HEK293 (cell line): ENCODE measurements at regions not wholly inside any gene's neighbourhood (a gene's known extent, or its start where the extent isn't known, plus 50 kb on each side); places are given as distances from the start of the nearest gene placed in this dataset.

Source experiments
- CTCF ChIA-PET: fragments of 350-600 bp; formaldehyde crosslinking; extraction: SDS; loops from one replicate; lab custom pipeline; 2021; ENCODE audit warnings: antibody characterized with exemption; lab: Yijun Ruan, JAX
- POLR2A ChIA-PET: fragments of 300-600 bp; formaldehyde crosslinking; extraction: SDS; loops from one replicate; lab custom pipeline; 2020; ENCODE audit warnings: antibody characterized with exemption, inconsistent platforms; lab: Yijun Ruan, JAX
- H3K27ac ChIP-seq: fragments of 200-500 bp; sonication (Bioruptor generic); 2 replicates; pipeline ENCODE4 v1.5.1; 2014; ENCODE audit warnings: low read depth, low read length, control low read depth, inconsistent platforms; ENCODE audit errors: extremely low read depth
- H3K36me3 ChIP-seq, 2 experiments: fragments of 200-500 bp in 1 of 2; sonication (Bioruptor generic) in 1 of 2; 1 replicate in 1 of 2; 2 replicates in 1 of 2; pipeline ENCODE4 v1.5.1; 2014 to 2017; ENCODE audit warnings: inconsistent platforms in 2 of 2, low read length in 2 of 2; ENCODE audit not compliant: control insufficient read depth in 2 of 2, insufficient read depth in 1 of 2
- H3K4me1 ChIP-seq: fragments of 200-500 bp; sonication (Bioruptor generic); 2 replicates; pipeline ENCODE4 v1.5.1; 2014; ENCODE audit warnings: mild to moderate bottlenecking, low read length, inconsistent platforms; ENCODE audit not compliant: control insufficient read depth, insufficient read depth
- H3K4me3 ChIP-seq: 2 replicates; pipeline ENCODE4 v1.5.1; 2011; ENCODE audit warnings: low read depth, mild to moderate bottlenecking, control low read depth, low read length, moderate library complexity
- H3K9me3 ChIP-seq: fragments of 200-500 bp; sonication (Bioruptor generic); 2 replicates; pipeline ENCODE4 v1.5.1; 2014; ENCODE audit warnings: low read depth, low read length, inconsistent platforms; ENCODE audit not compliant: control insufficient read depth, insufficient read depth
- GLIS2 ChIP-seq: fragments of 450-650 bp; formaldehyde crosslinking; IDR thresholded peaks from 2 replicates; pipeline ENCODE4 v1.5.1; 2016; ENCODE audit warnings: missing biosample characterization, missing genetic modification characterization
- HOXC10 ChIP-seq: sonication (generic); formaldehyde crosslinking; IDR thresholded peaks from 2 replicates; pipeline ENCODE4 v1.8.1; 2023; ENCODE audit warnings: mild to moderate bottlenecking, missing genetic modification reagents
- IKZF3 ChIP-seq: fragments of 450-650 bp; IDR thresholded peaks from 2 replicates; pipeline ENCODE4 v1.5.0; 2018; ENCODE audit warnings: missing biosample characterization, mild to moderate bottlenecking, missing genetic modification characterization, moderate library complexity
- KLF8 ChIP-seq: fragments of 450-650 bp; formaldehyde crosslinking; IDR thresholded peaks from 2 replicates; pipeline ENCODE4 v1.5.1; 2016; ENCODE audit warnings: missing biosample characterization, missing genetic modification characterization
- OVOL3 ChIP-seq: fragments of 450-650 bp; formaldehyde crosslinking; IDR thresholded peaks from 2 replicates; pipeline ENCODE4 v1.5.1; 2016; ENCODE audit warnings: missing biosample characterization, missing genetic modification characterization
- PATZ1 ChIP-seq: fragments of 450-650 bp; formaldehyde crosslinking; IDR thresholded peaks from 2 replicates; pipeline ENCODE4 v1.5.1; 2016; ENCODE audit warnings: missing biosample characterization, missing genetic modification characterization
- REPIN1 ChIP-seq: fragments of 450-650 bp; formaldehyde crosslinking; IDR thresholded peaks from 2 replicates; pipeline ENCODE4 v1.5.1; 2017; ENCODE audit warnings: missing biosample characterization, missing genetic modification characterization, low read depth
- REST ChIP-seq: fragments of 450-650 bp; formaldehyde crosslinking; IDR thresholded peaks from 2 replicates; pipeline ENCODE4 v1.5.1; 2016; ENCODE audit warnings: missing biosample characterization, missing genetic modification characterization
- SCRT1 ChIP-seq: fragments of 450-650 bp; formaldehyde crosslinking; IDR thresholded peaks from 2 replicates; pipeline ENCODE4 v1.5.1; 2016; ENCODE audit warnings: missing biosample characterization, missing genetic modification characterization, borderline replicate concordance
- SCRT2 ChIP-seq: fragments of 450-650 bp; formaldehyde crosslinking; IDR thresholded peaks from 2 replicates; pipeline ENCODE4 v1.5.1; 2016; ENCODE audit warnings: missing biosample characterization, missing genetic modification characterization
- ZBTB17 ChIP-seq: fragments of 450-650 bp; formaldehyde crosslinking; IDR thresholded peaks from 2 replicates; pipeline ENCODE4 v1.5.1; 2016; ENCODE audit warnings: missing biosample characterization, missing genetic modification characterization
- ZBTB21 ChIP-seq: fragments of 450-650 bp; formaldehyde crosslinking; IDR thresholded peaks from 2 replicates; pipeline ENCODE4 v1.5.1; 2017; ENCODE audit warnings: missing biosample characterization, missing genetic modification characterization
- ZBTB48 ChIP-seq: fragments of 450-650 bp; formaldehyde crosslinking; IDR thresholded peaks from 2 replicates; pipeline ENCODE4 v1.5.1; 2016; ENCODE audit warnings: missing biosample characterization, missing genetic modification characterization
- ZNF2 ChIP-seq: fragments of 450-650 bp; formaldehyde crosslinking; IDR thresholded peaks from 2 replicates; pipeline ENCODE4 v1.5.1; 2016; ENCODE audit warnings: missing biosample characterization, missing genetic modification characterization
- ZNF23 ChIP-seq: fragments of 450-650 bp; formaldehyde crosslinking; IDR thresholded peaks from 2 replicates; pipeline ENCODE4 v1.5.1; 2016; ENCODE audit warnings: missing biosample characterization, missing genetic modification characterization, borderline replicate concordance
- ZNF292 ChIP-seq: fragments of 450-650 bp; formaldehyde crosslinking; IDR thresholded peaks from 2 replicates; pipeline ENCODE4 v1.5.1; 2016; ENCODE audit warnings: low read depth, missing biosample characterization, missing genetic modification characterization, borderline replicate concordance
- ZNF394 ChIP-seq: fragments of 450-650 bp; formaldehyde crosslinking; IDR thresholded peaks from 2 replicates; pipeline ENCODE4 v1.5.1; 2016; ENCODE audit warnings: missing biosample characterization, missing genetic modification characterization, mild to moderate bottlenecking, moderate library complexity, borderline replicate concordance
- ZNF544 ChIP-seq: fragments of 450-650 bp; formaldehyde crosslinking; IDR thresholded peaks from 2 replicates; pipeline ENCODE4 v1.5.0; 2017; ENCODE audit warnings: missing biosample characterization, missing genetic modification characterization
- ZNF560 ChIP-seq: fragments of 450-650 bp; formaldehyde crosslinking; IDR thresholded peaks from 2 replicates; pipeline ENCODE4 v1.5.1; 2017; ENCODE audit warnings: missing biosample characterization, missing genetic modification characterization, borderline replicate concordance
- ZNF645 ChIP-seq: fragments of 450-650 bp; formaldehyde crosslinking; IDR thresholded peaks from 2 replicates; pipeline ENCODE4; 2016; ENCODE audit warnings: missing biosample characterization, missing genetic modification characterization
- ZNF664 ChIP-seq: fragments of 450-650 bp; formaldehyde crosslinking; IDR thresholded peaks from 2 replicates; pipeline ENCODE4 v1.5.1; 2016; ENCODE audit warnings: missing biosample characterization, missing genetic modification characterization
- ZNF677 ChIP-seq: fragments of 450-650 bp; IDR thresholded peaks from 2 replicates; pipeline ENCODE4 v1.5.0; 2018; ENCODE audit warnings: missing biosample characterization, mild to moderate bottlenecking, missing genetic modification characterization, moderate library complexity
- ZNF843 ChIP-seq: fragments of 450-650 bp; formaldehyde crosslinking; IDR thresholded peaks from 2 replicates; pipeline ENCODE4 v1.5.1; 2016; ENCODE audit warnings: missing biosample characterization, missing genetic modification characterization
- ZSCAN23 ChIP-seq: fragments of 450-650 bp; formaldehyde crosslinking; IDR thresholded peaks from 2 replicates; pipeline ENCODE4 v1.5.1; 2016; ENCODE audit warnings: missing biosample characterization, missing genetic modification characterization
- ZSCAN4 ChIP-seq: fragments of 450-650 bp; formaldehyde crosslinking; IDR thresholded peaks from 2 replicates; pipeline ENCODE4 v1.5.1; 2017; ENCODE audit warnings: missing biosample characterization, missing genetic modification characterization

GRCh38 chr2:60268661-60269060, 284.8 kb downstream of the BCL11A start:
- POLR2A ChIA-PET: no interaction called here
- CTCF ChIA-PET: no interaction called here
- Histone ChIP-seq H3K9me3 (no peaks in the 10 kb centered on the region), H3K4me1 (no peaks in the 10 kb centered on the region), H3K4me3 (no peak overlapping the region), H3K27ac (no peak overlapping the region), H3K36me3 (no peaks in the 10 kb centered on the region)
- TF ChIP-seq GLIS2 (tag by site-specific recombination): no peak
- no peak for TF ChIP-seq ZNF292
- no peak for TF ChIP-seq ZNF394 (tag by site-specific recombination)
- TF ChIP-seq ZNF645 (tag by site-specific recombination): no peak
- TF ChIP-seq SCRT1 (tag by site-specific recombination): no peak
- no peak for TF ChIP-seq IKZF3 (tag by site-specific recombination)
- TF ChIP-seq ZNF664 (tag by site-specific recombination): no peak
- no peak for TF ChIP-seq KLF8 (tag by site-specific recombination)
- no peak for TF ChIP-seq ZNF23 (tag by site-specific recombination)
- no peak for TF ChIP-seq ZSCAN4 (tag by site-specific recombination)

GRCh38 chr2:60268032-60268431, 285.4 kb downstream of the BCL11A start:
- CTCF ChIA-PET: no interaction called here

GRCh38 chr2:60267122-60267521, 286.3 kb downstream of the BCL11A start:
- POLR2A ChIA-PET: no interaction called here
- Histone ChIP-seq H3K9me3 (no peaks in the 10 kb centered on the region), H3K4me1 (no peaks in the 10 kb centered on the region), H3K27ac (no peak overlapping the region), H3K4me3 (no peak overlapping the region), H3K36me3 (no peaks in the 10 kb centered on the region)
- CTCF ChIA-PET: no interaction called here
- TF ChIP-seq ZNF560 (tag by site-specific recombination) (no peak), HOXC10 (CRISPR knock-in tag) (no peak), ZBTB17 (tag by site-specific recombination) (no peak), ZNF292 (no peak), ZNF544 (tag by site-specific recombination) (no peak), ZSCAN23 (tag by site-specific recombination) (no peak), ZBTB48 (tag by site-specific recombination) (no peak), ZBTB21 (tag by site-specific recombination) (no peak), PATZ1 (no peak), SCRT2 (no peak), ZNF677 (tag by site-specific recombination) (no peak), REST (tag by site-specific recombination) (no peak), ZNF2 (no peak), ZNF843 (tag by site-specific recombination) (no peak)

More at GRCh38 chr2:60268032-60268431, 285.4 kb downstream of the BCL11A start:
- Histone ChIP-seq H3K4me3 (no peak overlapping the region), H3K36me3 (no peaks in the 10 kb centered on the region)
- no peak for TF ChIP-seq OVOL3
- no peak for TF ChIP-seq REPIN1 (tag by site-specific recombination)
- TF ChIP-seq, all 188 proteins: peak for 0
- Histone ChIP-seq H3K4me1 (no peaks in the 10 kb centered on the region), H3K9me3 (no peaks in the 10 kb centered on the region), H3K27ac (no peak overlapping the region)
- POLR2A ChIA-PET: no interaction called here
